HepG2 (cell line): ENCODE measurements at regions not wholly inside any gene's neighbourhood (a gene's known extent, or its start where the extent isn't known, plus 50 kb on each side); places are given as distances from the start of the nearest gene placed in this dataset.

Experiments
- ATAC-seq: fragments of 200-7000 bp; cut with Tn5 transposase; 3 replicates; pipeline ENCODE4 v1.9.1; 2020; ENCODE audit warnings: mild to moderate bottlenecking, moderate library complexity
- BruUV-seq: library from RNA; stranded (reverse); fragments of 400-500 nt; replicated peaks from 2 replicates; lab custom pipeline; 2021; lab: Mats Ljungman, UMichigan
- CTCF ChIA-PET: fragments of 300-600 bp; formaldehyde crosslinking; extraction: SDS; loops from one replicate; lab custom pipeline; 2021; ENCODE audit warnings: low total read pairs, inconsistent platforms, low intra/inter-chr PET ratio; lab: Yijun Ruan, JAX
- POLR2A ChIA-PET: fragments of 350-600 bp; sonication (Branson Sonifier 250); formaldehyde crosslinking; loops from one replicate; lab custom pipeline; 2020; ENCODE audit warnings: antibody characterized with exemption, inconsistent platforms; lab: Yijun Ruan, JAX
- DNase-seq: peaks from one replicate; pipeline ENCODE4 v3.0.0-alpha.2; 2015; ENCODE audit warnings: low spot score
- FAIRE-seq: peaks from 3 replicates; lab custom pipeline; 2011; peaks lifted over from hg19 to GRCh38; lab: Jason Lieb, UNC
- H2AFZ ChIP-seq: one replicate; pipeline ENCODE4 v1.6.1; 2011; ENCODE audit warnings: low read length, inconsistent platforms
- H3K27ac ChIP-seq: fragments of 300-600 bp; 3 replicates; pipeline ENCODE4 v1.8.0; 2011; ENCODE audit warnings: mixed run types, mild to moderate bottlenecking, mixed read lengths, low read length, inconsistent platforms; ENCODE audit not compliant: insufficient read depth; ENCODE audit errors: extremely low read length
- H3K27me3 ChIP-seq, 2 experiments: fragments of 200-600 bp in 1 of 2; 2 replicates in 1 of 2; 3 replicates in 1 of 2; pipeline versions ENCODE4 v1.6.0 to v1.8.0; 2011; ENCODE audit warnings: low read length in 2 of 2, mild to moderate bottlenecking in 2 of 2, moderate library complexity in 2 of 2, inconsistent platforms in 1 of 2; ENCODE audit not compliant: insufficient read depth in 2 of 2, control insufficient read depth in 1 of 2
- H3K36me3 ChIP-seq, 2 experiments: fragments of 200-600 bp in 1 of 2; replicated peaks in 1 of 2; 2 replicates in 1 of 2; 3 replicates in 1 of 2; pipeline versions ENCODE4 v1.5.1 to v1.8.0; 2011; ENCODE audit warnings: low read length in 2 of 2, inconsistent platforms in 1 of 2; ENCODE audit not compliant: insufficient read depth in 2 of 2, control insufficient read depth in 1 of 2
- H3K4me1 ChIP-seq: 2 replicates; pipeline ENCODE4 v1.5.1; 2012; ENCODE audit warnings: low read length, inconsistent platforms; ENCODE audit not compliant: insufficient read depth
- H3K4me2 ChIP-seq: 2 replicates; pipeline ENCODE4 v1.6.0; 2011; ENCODE audit warnings: low read depth, low read length, inconsistent platforms
- H3K4me3 ChIP-seq, 3 experiments: fragments of 200-600 bp in 1 of 3; sonication (generic), shearing (Covaris generic) in 1 of 3; replicated peaks in 1 of 3; 2 replicates each; pipeline ENCODE4 v1.5.1; 2011 to 2016; ENCODE audit warnings: low read length in 3 of 3, inconsistent platforms in 2 of 3, low read depth in 2 of 3, mild to moderate bottlenecking in 2 of 3, control low read depth in 1 of 3, mixed read lengths in 1 of 3; ENCODE audit not compliant: insufficient read depth in 1 of 3
- H3K79me2 ChIP-seq: one replicate; pipeline ENCODE4 v1.6.1; 2011; ENCODE audit warnings: low read length, inconsistent platforms; ENCODE audit not compliant: insufficient read depth
- H3K9ac ChIP-seq: 2 replicates; pipeline ENCODE4 v1.6.0; 2011; ENCODE audit warnings: mild to moderate bottlenecking, low read depth, low read length, inconsistent platforms; ENCODE audit not compliant: insufficient read depth
- H3K9me3 ChIP-seq: 2 replicates; pipeline ENCODE4 v1.5.1; 2012; ENCODE audit warnings: mild to moderate bottlenecking, low read length
- H4K20me1 ChIP-seq: 2 replicates; pipeline ENCODE4 v1.6.0; 2011; ENCODE audit warnings: inconsistent platforms, mild to moderate bottlenecking, low read length, moderate library complexity; ENCODE audit not compliant: insufficient read depth
- HMG20A ChIP-seq: IDR thresholded peaks from 2 replicates; pipeline ENCODE4 v1.6.1; 2016; ENCODE audit warnings: borderline replicate concordance
- KLF9 ChIP-seq: IDR thresholded peaks from 2 replicates; pipeline ENCODE4 v1.6.1; 2016; ENCODE audit warnings: low read depth
- MEIS2 ChIP-seq: sonication (generic); formaldehyde crosslinking; IDR thresholded peaks from 2 replicates; pipeline ENCODE4 v1.9.0; 2021; ENCODE audit warnings: mild to moderate bottlenecking, missing genetic modification reagents
- NFE2L1 ChIP-seq: sonication (generic); formaldehyde crosslinking; IDR thresholded peaks from 2 replicates; pipeline ENCODE4 v1.4.0; 2020; ENCODE audit warnings: missing genetic modification reagents, mild to moderate bottlenecking, borderline replicate concordance
- RFXANK ChIP-seq: IDR thresholded peaks from 2 replicates; pipeline ENCODE4 v1.6.1; 2016
- ZKSCAN5 ChIP-seq: sonication (generic); formaldehyde crosslinking; IDR thresholded peaks from 2 replicates; pipeline ENCODE4 v1.5.1; 2020; ENCODE audit warnings: mild to moderate bottlenecking, missing genetic modification reagents
- ZNF331 ChIP-seq: sonication (generic); formaldehyde crosslinking; IDR thresholded peaks from 2 replicates; pipeline ENCODE4 v1.4.0; 2020; ENCODE audit warnings: missing genetic modification reagents
- ZNF570 ChIP-seq: sonication (generic); formaldehyde crosslinking; IDR thresholded peaks from 2 replicates; pipeline ENCODE4 v1.4.0; 2020; ENCODE audit warnings: mild to moderate bottlenecking, missing genetic modification reagents, borderline replicate concordance
- ZNF616 ChIP-seq: sonication (generic); formaldehyde crosslinking; IDR thresholded peaks from 2 replicates; pipeline ENCODE4 v1.5.0; 2020; ENCODE audit warnings: low read depth, mild to moderate bottlenecking, missing genetic modification reagents
- ZNF775 ChIP-seq: sonication (generic); formaldehyde crosslinking; IDR thresholded peaks from 2 replicates; pipeline ENCODE4 v1.4.0; 2020; ENCODE audit warnings: missing genetic modification reagents, mild to moderate bottlenecking, moderate library complexity, borderline replicate concordance
- WGBS: methylation state at CpG from one replicate; pipeline ENCODE4 v1.1.6; 2017; ENCODE audit warnings: low lambda C conversion rate; 5-methylcytosine and 5-hydroxymethylcytosine counted together
- in situ Hi-C: cut with HindIII; loops from 2 replicates; pipeline ENCODE4 v1.10.0; 2017; ENCODE audit warnings: low pct_unique_long_range_greater_than_20kb; ENCODE audit not compliant: extremely low pct_ligation_motif_present
- intact Hi-C: fragments of 100-400 bp; cut with micrococcal nuclease; formaldehyde crosslinking; loops from one replicate; pipeline ENCODE4 v1.10.0; 2022; ENCODE audit not compliant: unreplicated experiment
- TF ChIP-seq, protein P1 (sequence below): sonication (generic); formaldehyde crosslinking; IDR thresholded peaks from 2 replicates; pipeline ENCODE4 v1.5.0; 2020; ENCODE audit warnings: mild to moderate bottlenecking, missing genetic modification reagents
- TF ChIP-seq, protein P2 (sequence below): sonication (generic); formaldehyde crosslinking; IDR thresholded peaks from 2 replicates; pipeline ENCODE4 v1.8.0; 2023; ENCODE audit warnings: mild to moderate bottlenecking, missing genetic modification reagents
- TF ChIP-seq, protein P3 (sequence below): fragments of 450-650 bp; IDR thresholded peaks from 2 replicates; pipeline ENCODE4 v1.6.1; 2017
- TF ChIP-seq, protein P4 (sequence below): sonication (generic); IDR thresholded peaks from 2 replicates; pipeline ENCODE4 v1.6.1; 2016; ENCODE audit warnings: low read depth, borderline replicate concordance
- TF ChIP-seq, protein P5 (sequence below): sonication (generic); formaldehyde crosslinking; IDR thresholded peaks from 2 replicates; pipeline ENCODE4 v1.8.0; 2022; ENCODE audit warnings: mild to moderate bottlenecking, missing genetic modification reagents, moderate library complexity
- TF ChIP-seq, protein P6 (sequence below): sonication (generic); formaldehyde crosslinking; IDR thresholded peaks from 2 replicates; pipeline ENCODE4 v1.5.1; 2020; ENCODE audit warnings: missing genetic modification reagents, mild to moderate bottlenecking, borderline replicate concordance
- TF ChIP-seq, protein P7 (sequence below): sonication (generic); formaldehyde crosslinking; IDR thresholded peaks from 2 replicates; pipeline ENCODE4 v1.4.0; 2020; ENCODE audit warnings: missing genetic modification reagents

DNA sequence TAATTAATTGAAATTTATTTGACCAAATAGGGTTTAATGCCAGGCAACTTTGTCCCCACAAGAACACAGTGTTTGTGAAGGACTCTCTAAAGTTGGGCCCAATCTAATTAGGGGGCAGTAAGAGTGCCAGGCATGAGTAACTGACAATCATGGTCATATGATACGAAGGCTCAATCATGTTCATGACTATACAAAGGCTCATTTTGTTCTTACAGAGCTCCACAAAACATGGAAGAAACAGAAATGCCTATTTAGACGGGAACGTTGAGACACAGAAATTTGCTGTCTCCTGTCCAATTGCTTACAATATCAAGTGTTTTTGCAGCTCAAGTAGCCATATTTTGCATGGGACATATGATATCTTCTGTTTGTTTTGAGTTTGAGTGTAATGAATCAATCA is 391.1 kb downstream of the SI start:
- CTCF ChIA-PET = no interaction called here
- no TSS peak for BruUV-seq
- no peak for FAIRE-seq

More for the DNA sequence above, 391.1 kb downstream of the SI start:
- in situ Hi-C loops (no loop called here), intact Hi-C loops (no loop called here)
- WGBS = 6% methylated on average over 3 of the region's 3 CpGs
- Histone ChIP-seq H3K79me2 (no peaks in the 10 kb centered on the region), H3K27me3 (no peaks in the 10 kb centered on the region), H3K4me3 (no peak overlapping the region), H3K4me1 (no peaks in the 10 kb centered on the region), H3K9ac (no peak overlapping the region), H3K27ac (no peak overlapping the region), H3K4me2 (no peak overlapping the region), H2AFZ (no peak overlapping the region), H3K36me3 (no peaks in the 10 kb centered on the region), H4K20me1 (no peaks in the 10 kb centered on the region), H3K9me3 (no peaks in the 10 kb centered on the region)
- ATAC-seq = no peak
- no peak for TF ChIP-seq RFXANK
- TF ChIP-seq, protein P1, sequence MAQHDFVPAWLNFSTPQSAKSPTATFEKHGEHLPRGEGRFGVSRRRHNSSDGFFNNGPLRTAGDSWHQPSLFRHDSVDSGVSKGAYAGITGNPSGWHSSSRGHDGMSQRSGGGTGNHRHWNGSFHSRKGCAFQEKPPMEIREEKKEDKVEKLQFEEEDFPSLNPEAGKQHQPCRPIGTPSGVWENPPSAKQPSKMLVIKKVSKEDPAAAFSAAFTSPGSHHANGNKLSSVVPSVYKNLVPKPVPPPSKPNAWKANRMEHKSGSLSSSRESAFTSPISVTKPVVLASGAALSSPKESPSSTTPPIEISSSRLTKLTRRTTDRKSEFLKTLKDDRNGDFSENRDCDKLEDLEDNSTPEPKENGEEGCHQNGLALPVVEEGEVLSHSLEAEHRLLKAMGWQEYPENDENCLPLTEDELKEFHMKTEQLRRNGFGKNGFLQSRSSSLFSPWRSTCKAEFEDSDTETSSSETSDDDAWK (CRISPR knock-in tag) = no peak
- TF ChIP-seq ZNF331 (CRISPR knock-in tag) = no peak
- TF ChIP-seq ZKSCAN5 = no peak
- TF ChIP-seq HMG20A (CRISPR knock-in tag) = no peak
- TF ChIP-seq, protein P2, sequence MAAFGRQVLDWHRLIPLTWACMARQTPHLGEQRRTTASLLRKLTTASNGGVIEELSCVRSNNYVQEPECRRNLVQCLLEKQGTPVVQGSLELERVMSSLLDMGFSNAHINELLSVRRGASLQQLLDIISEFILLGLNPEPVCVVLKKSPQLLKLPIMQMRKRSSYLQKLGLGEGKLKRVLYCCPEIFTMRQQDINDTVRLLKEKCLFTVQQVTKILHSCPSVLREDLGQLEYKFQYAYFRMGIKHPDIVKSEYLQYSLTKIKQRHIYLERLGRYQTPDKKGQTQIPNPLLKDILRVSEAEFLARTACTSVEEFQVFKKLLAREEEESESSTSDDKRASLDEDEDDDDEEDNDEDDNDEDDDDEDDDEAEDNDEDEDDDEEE (CRISPR knock-in tag) = no peak
- TF ChIP-seq ZNF570 = no peak
- TF ChIP-seq, protein P3, sequence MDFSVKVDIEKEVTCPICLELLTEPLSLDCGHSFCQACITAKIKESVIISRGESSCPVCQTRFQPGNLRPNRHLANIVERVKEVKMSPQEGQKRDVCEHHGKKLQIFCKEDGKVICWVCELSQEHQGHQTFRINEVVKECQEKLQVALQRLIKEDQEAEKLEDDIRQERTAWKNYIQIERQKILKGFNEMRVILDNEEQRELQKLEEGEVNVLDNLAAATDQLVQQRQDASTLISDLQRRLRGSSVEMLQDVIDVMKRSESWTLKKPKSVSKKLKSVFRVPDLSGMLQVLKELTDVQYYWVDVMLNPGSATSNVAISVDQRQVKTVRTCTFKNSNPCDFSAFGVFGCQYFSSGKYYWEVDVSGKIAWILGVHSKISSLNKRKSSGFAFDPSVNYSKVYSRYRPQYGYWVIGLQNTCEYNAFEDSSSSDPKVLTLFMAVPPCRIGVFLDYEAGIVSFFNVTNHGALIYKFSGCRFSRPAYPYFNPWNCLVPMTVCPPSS = no peak
- TF ChIP-seq, protein P4, sequence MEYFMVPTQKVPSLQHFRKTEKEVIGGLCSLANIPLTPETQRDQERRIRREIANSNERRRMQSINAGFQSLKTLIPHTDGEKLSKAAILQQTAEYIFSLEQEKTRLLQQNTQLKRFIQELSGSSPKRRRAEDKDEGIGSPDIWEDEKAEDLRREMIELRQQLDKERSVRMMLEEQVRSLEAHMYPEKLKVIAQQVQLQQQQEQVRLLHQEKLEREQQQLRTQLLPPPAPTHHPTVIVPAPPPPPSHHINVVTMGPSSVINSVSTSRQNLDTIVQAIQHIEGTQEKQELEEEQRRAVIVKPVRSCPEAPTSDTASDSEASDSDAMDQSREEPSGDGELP = no peak
- no peak for TF ChIP-seq ZNF775 (CRISPR knock-in tag)
- TF ChIP-seq, protein P5, sequence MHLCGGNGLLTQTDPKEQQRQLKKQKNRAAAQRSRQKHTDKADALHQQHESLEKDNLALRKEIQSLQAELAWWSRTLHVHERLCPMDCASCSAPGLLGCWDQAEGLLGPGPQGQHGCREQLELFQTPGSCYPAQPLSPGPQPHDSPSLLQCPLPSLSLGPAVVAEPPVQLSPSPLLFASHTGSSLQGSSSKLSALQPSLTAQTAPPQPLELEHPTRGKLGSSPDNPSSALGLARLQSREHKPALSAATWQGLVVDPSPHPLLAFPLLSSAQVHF = no peak
- TF ChIP-seq KLF9 = no peak
- no peak for TF ChIP-seq ZNF616 (CRISPR knock-in tag)
- TF ChIP-seq, protein P6, sequence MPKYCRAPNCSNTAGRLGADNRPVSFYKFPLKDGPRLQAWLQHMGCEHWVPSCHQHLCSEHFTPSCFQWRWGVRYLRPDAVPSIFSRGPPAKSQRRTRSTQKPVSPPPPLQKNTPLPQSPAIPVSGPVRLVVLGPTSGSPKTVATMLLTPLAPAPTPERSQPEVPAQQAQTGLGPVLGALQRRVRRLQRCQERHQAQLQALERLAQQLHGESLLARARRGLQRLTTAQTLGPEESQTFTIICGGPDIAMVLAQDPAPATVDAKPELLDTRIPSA (CRISPR knock-in tag) = no peak
- TF ChIP-seq NFE2L1 (CRISPR knock-in tag) = no peak
- TF ChIP-seq, protein P7, sequence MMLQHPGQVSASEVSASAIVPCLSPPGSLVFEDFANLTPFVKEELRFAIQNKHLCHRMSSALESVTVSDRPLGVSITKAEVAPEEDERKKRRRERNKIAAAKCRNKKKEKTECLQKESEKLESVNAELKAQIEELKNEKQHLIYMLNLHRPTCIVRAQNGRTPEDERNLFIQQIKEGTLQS (CRISPR knock-in tag) = no peak
- TF ChIP-seq MEIS2 (CRISPR knock-in tag) = no peak
- POLR2A ChIA-PET = no interaction called here
- no peak for DNase-seq
